HEK293 (cell line): ENCODE measurements at regions not wholly inside any gene's neighbourhood (a gene's known extent, or its start where the extent isn't known, plus 50 kb on each side); places are given as distances from the start of the nearest gene placed in this dataset.

Experiments
- CTCF ChIA-PET: fragments of 350-600 bp; formaldehyde crosslinking; extraction: SDS; loops from one replicate; lab custom pipeline; 2021; ENCODE audit warnings: antibody characterized with exemption; lab: Yijun Ruan, JAX
- POLR2A ChIA-PET: fragments of 300-600 bp; formaldehyde crosslinking; extraction: SDS; loops from one replicate; lab custom pipeline; 2020; ENCODE audit warnings: antibody characterized with exemption, inconsistent platforms; lab: Yijun Ruan, JAX
- H3K27ac ChIP-seq: fragments of 200-500 bp; sonication (Bioruptor generic); 2 replicates; pipeline ENCODE4 v1.5.1; 2014; ENCODE audit warnings: low read depth, low read length, control low read depth, inconsistent platforms; ENCODE audit errors: extremely low read depth
- H3K36me3 ChIP-seq, 2 experiments: fragments of 200-500 bp in 1 of 2; sonication (Bioruptor generic) in 1 of 2; 1 replicate in 1 of 2; 2 replicates in 1 of 2; pipeline ENCODE4 v1.5.1; 2014 to 2017; ENCODE audit warnings: inconsistent platforms in 2 of 2, low read length in 2 of 2; ENCODE audit not compliant: control insufficient read depth in 2 of 2, insufficient read depth in 1 of 2
- H3K4me1 ChIP-seq: fragments of 200-500 bp; sonication (Bioruptor generic); 2 replicates; pipeline ENCODE4 v1.5.1; 2014; ENCODE audit warnings: mild to moderate bottlenecking, low read length, inconsistent platforms; ENCODE audit not compliant: control insufficient read depth, insufficient read depth
- H3K4me3 ChIP-seq: 2 replicates; pipeline ENCODE4 v1.5.1; 2011; ENCODE audit warnings: low read depth, mild to moderate bottlenecking, control low read depth, low read length, moderate library complexity
- H3K9me3 ChIP-seq: fragments of 200-500 bp; sonication (Bioruptor generic); 2 replicates; pipeline ENCODE4 v1.5.1; 2014; ENCODE audit warnings: low read depth, low read length, inconsistent platforms; ENCODE audit not compliant: control insufficient read depth, insufficient read depth
- EGR2 ChIP-seq: fragments of 450-650 bp; formaldehyde crosslinking; IDR thresholded peaks from 2 replicates; pipeline ENCODE4 v1.5.1; 2016; ENCODE audit warnings: low read depth, missing biosample characterization, missing genetic modification characterization
- KLF1 ChIP-seq: fragments of 450-650 bp; formaldehyde crosslinking; IDR thresholded peaks from 2 replicates; pipeline ENCODE4 v1.5.1; 2016; ENCODE audit warnings: missing biosample characterization, missing genetic modification characterization
- OSR2 ChIP-seq: fragments of 450-650 bp; formaldehyde crosslinking; IDR thresholded peaks from 2 replicates; pipeline ENCODE4 v1.5.1; 2016; ENCODE audit warnings: missing biosample characterization, missing genetic modification characterization
- RBAK ChIP-seq: fragments of 450-650 bp; formaldehyde crosslinking; IDR thresholded peaks from 2 replicates; pipeline ENCODE4 v1.5.1; 2016; ENCODE audit warnings: missing biosample characterization, missing genetic modification characterization
- YY2 ChIP-seq: fragments of 450-650 bp; formaldehyde crosslinking; IDR thresholded peaks from 2 replicates; pipeline ENCODE4 v1.5.1; 2016; ENCODE audit warnings: missing biosample characterization, missing genetic modification characterization
- ZBTB17 ChIP-seq: fragments of 450-650 bp; formaldehyde crosslinking; IDR thresholded peaks from 2 replicates; pipeline ENCODE4 v1.5.1; 2016; ENCODE audit warnings: missing biosample characterization, missing genetic modification characterization
- ZFHX2 ChIP-seq: fragments of 450-650 bp; formaldehyde crosslinking; conservative IDR thresholded peaks from 2 replicates; pipeline ENCODE4 v1.5.1; 2016; ENCODE audit warnings: missing biosample characterization, missing genetic modification characterization
- ZIC2 ChIP-seq: fragments of 450-650 bp; formaldehyde crosslinking; IDR thresholded peaks from 2 replicates; pipeline ENCODE4 v1.5.1; 2016; ENCODE audit warnings: missing biosample characterization, missing genetic modification characterization
- ZNF335 ChIP-seq: fragments of 450-650 bp; formaldehyde crosslinking; conservative IDR thresholded peaks from 2 replicates; pipeline ENCODE4 v1.5.1; 2016; ENCODE audit warnings: missing biosample characterization, missing genetic modification characterization
- ZNF518A ChIP-seq: fragments of 450-650 bp; formaldehyde crosslinking; conservative IDR thresholded peaks from 2 replicates; pipeline ENCODE4 v1.5.1; 2016; ENCODE audit warnings: low read depth, missing biosample characterization, missing genetic modification characterization
- ZNF555 ChIP-seq: fragments of 450-650 bp; formaldehyde crosslinking; conservative IDR thresholded peaks from 2 replicates; pipeline ENCODE4 v1.5.1; 2017; ENCODE audit warnings: missing biosample characterization, mild to moderate bottlenecking, missing genetic modification characterization, inconsistent platforms
- ZNF558 ChIP-seq: fragments of 450-650 bp; formaldehyde crosslinking; IDR thresholded peaks from 2 replicates; pipeline ENCODE4 v1.5.1; 2016; ENCODE audit warnings: missing biosample characterization, missing genetic modification characterization
- ZNF629 ChIP-seq: fragments of 450-650 bp; formaldehyde crosslinking; IDR thresholded peaks from 2 replicates; pipeline ENCODE4 v1.5.1; 2017; ENCODE audit warnings: missing biosample characterization, missing genetic modification characterization
- ZNF660 ChIP-seq: fragments of 450-650 bp; IDR thresholded peaks from 2 replicates; pipeline ENCODE4 v1.5.1; 2018; ENCODE audit warnings: missing biosample characterization, mild to moderate bottlenecking, missing genetic modification characterization
- ZNF704 ChIP-seq: fragments of 450-650 bp; formaldehyde crosslinking; IDR thresholded peaks from 2 replicates; pipeline ENCODE4 v1.5.1; 2016; ENCODE audit warnings: missing biosample characterization, missing genetic modification characterization
- ZNF76 ChIP-seq: fragments of 450-650 bp; formaldehyde crosslinking; IDR thresholded peaks from 2 replicates; pipeline ENCODE4; 2016; ENCODE audit warnings: low read depth, missing biosample characterization, missing genetic modification characterization, borderline replicate concordance
- ZNF768 ChIP-seq: fragments of 450-650 bp; formaldehyde crosslinking; IDR thresholded peaks from 2 replicates; pipeline ENCODE4 v1.5.1; 2018; ENCODE audit warnings: missing biosample characterization, mild to moderate bottlenecking, missing genetic modification characterization
- ZXDB ChIP-seq: fragments of 450-650 bp; formaldehyde crosslinking; IDR thresholded peaks from 2 replicates; pipeline ENCODE4 v1.5.1; 2016; ENCODE audit warnings: missing biosample characterization, missing genetic modification characterization
- TF ChIP-seq, protein P1 (sequence below): fragments of 450-650 bp; formaldehyde crosslinking; IDR thresholded peaks from 2 replicates; pipeline ENCODE4 v1.5.1; 2016; ENCODE audit warnings: missing biosample characterization, missing genetic modification characterization
- TF ChIP-seq, protein P2 (sequence below): sonication (generic); formaldehyde crosslinking; IDR thresholded peaks from 2 replicates; pipeline ENCODE4 v1.8.1; 2022; ENCODE audit warnings: mild to moderate bottlenecking, moderate library complexity, missing genetic modification reagents

GRCh38 chr6:10146715-10147451 is 268.0 kb downstream of the TFAP2A start:
- CTCF ChIA-PET: interaction anchor here (0.7 to 1.5 kb wide), 2 partner anchors 117 to 623 kb away, joined by 3 to 4 read pairs; no protein-coding TSS in a partner anchor
- Histone ChIP-seq H3K27ac (no peak overlapping the region), H3K9me3 (no peaks in the 10 kb centered on the region), H3K4me1 (0 out of 2 replicates have a peak, but pooled peaks cover under 1% of the 10 kb centered on the region), H3K4me3 (no peak overlapping the region), H3K36me3 (no peaks in the 10 kb centered on the region)
- POLR2A ChIA-PET: no interaction called here
- TF ChIP-seq ZNF76 (tag by site-specific recombination) (peak; percentile 94), ZFHX2 (tag by site-specific recombination) (peak; percentile 85), EGR2 (peak; percentile 64), ZIC2 (tag by site-specific recombination) (no peak), RBAK (tag by site-specific recombination) (no peak), ZXDB (peak; percentile 46; the same call in 1 of the 2 replicates), YY2 (tag by site-specific recombination) (peak; percentile 59; the same call in 1 of the 2 replicates), ZNF518A (tag by site-specific recombination) (0 out of 2 replicates have a peak, but pooled peaks have one; percentile 14), ZNF335 (peak; percentile 98), ZNF629 (tag by site-specific recombination) (no peak), ZBTB17 (tag by site-specific recombination) (peak; percentile 45; the same call in 1 of the 2 replicates), ZNF660 (no peak)
- TF ChIP-seq, protein P1, sequence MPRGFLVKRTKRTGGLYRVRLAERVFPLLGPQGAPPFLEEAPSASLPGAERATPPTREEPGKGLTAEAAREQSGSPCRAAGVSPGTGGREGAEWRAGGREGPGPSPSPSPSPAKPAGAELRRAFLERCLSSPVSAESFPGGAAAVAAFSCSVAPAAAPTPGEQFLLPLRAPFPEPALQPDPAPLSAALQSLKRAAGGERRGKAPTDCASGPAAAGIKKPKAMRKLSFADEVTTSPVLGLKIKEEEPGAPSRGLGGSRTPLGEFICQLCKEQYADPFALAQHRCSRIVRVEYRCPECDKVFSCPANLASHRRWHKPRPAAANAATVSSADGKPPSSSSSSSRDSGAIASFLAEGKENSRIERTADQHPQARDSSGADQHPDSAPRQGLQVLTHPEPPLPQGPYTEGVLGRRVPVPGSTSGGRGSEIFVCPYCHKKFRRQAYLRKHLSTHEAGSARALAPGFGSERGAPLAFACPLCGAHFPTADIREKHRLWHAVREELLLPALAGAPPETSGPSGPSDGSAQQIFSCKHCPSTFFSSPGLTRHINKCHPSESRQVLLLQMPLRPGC: no peak

DNA sequence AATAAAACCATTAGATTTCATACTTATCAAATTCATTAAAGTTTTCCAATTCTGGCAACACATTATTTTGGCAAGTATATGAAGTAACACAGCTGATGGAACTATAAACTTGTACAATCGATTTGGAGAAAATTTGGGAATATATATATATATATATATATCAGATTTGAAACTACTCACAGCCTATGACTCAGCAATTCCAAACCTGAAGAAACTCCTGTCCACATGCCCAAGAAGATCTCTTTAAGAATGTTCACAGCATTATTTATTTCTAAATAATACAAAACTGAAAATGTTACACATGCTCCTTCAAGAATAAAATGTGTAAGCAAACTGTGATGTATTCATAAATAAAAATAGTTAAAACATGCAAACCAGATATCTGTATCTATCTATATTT is 270.1 kb downstream of the TFAP2A start:
- POLR2A ChIA-PET: no interaction called here

More for the DNA sequence above, 270.1 kb downstream of the TFAP2A start:
- CTCF ChIA-PET: interaction anchor here (0.6 to 1.1 kb wide), 3 partner anchors 113 to 1152 kb away, joined by 3 read pairs; no protein-coding TSS in a partner anchor
- Histone ChIP-seq H3K36me3 (no peaks in the 10 kb centered on the region), H3K4me1 (peaks cover 14% of the 10 kb centered on the region), H3K27ac (no peak overlapping the region), H3K4me3 (no peak overlapping the region), H3K9me3 (no peaks in the 10 kb centered on the region)
- no peak for TF ChIP-seq ZNF555 (tag by site-specific recombination)
- TF ChIP-seq OSR2: no peak
- no peak for TF ChIP-seq KLF1
- TF ChIP-seq, protein P2, sequence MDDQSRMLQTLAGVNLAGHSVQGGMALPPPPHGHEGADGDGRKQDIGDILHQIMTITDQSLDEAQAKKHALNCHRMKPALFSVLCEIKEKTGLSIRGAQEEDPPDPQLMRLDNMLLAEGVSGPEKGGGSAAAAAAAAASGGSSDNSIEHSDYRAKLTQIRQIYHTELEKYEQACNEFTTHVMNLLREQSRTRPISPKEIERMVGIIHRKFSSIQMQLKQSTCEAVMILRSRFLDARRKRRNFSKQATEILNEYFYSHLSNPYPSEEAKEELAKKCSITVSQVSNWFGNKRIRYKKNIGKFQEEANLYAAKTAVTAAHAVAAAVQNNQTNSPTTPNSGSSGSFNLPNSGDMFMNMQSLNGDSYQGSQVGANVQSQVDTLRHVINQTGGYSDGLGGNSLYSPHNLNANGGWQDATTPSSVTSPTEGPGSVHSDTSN (CRISPR knock-in tag): no peak
- TF ChIP-seq ZNF704 (tag by site-specific recombination): no peak
- TF ChIP-seq ZNF558 (tag by site-specific recombination): no peak
- no peak for TF ChIP-seq ZNF768
